ENCODE measurements at regions not wholly inside any gene's neighbourhood (a gene's known extent, or its start where the extent isn't known, plus 50 kb on each side); places are given as distances from the start of the nearest gene placed in this dataset.
A peak's percentile ranks its signal among the peaks of the same experiment; 100 is the strongest.

- Histone ChIP-seq H3K27ac (no peak overlapping the region), H3K36me3 (ENCODE audit: low read depth, missing control alignments) (no peaks in the 10 kb centered on the region), H3K9me3 (no peaks in the 10 kb centered on the region), H3K4me1 (peaks cover 5% of the 10 kb centered on the region), H3K27me3 (no peaks in the 10 kb centered on the region), H3K4me3 (no peak overlapping the region)
- intact Hi-C loops (cut with DNase I; ENCODE audit: low total_unique reads) = no loop called here
- TF ChIP-seq CTCF (IDR thresholded peaks at IDR 0.05) (no peak), POLR2A (IDR thresholded peaks at IDR 0.05) (no peak)
- DNase-seq = peak; percentile 34
- WGBS, 2 donors = 56 to 70% methylated on average over 12 to 13 of the region's 13 CpGs
Observed at GRCh38 chr16:85270374-85270773, 158.1 kb upstream of the CIBAR2 start.

- 91 to 98% methylated on average over 7 of the region's 7 CpGs for WGBS, 2 donors
- no peaks in the 10 kb centered on the region for H3K36me3 ChIP-seq (ENCODE audit: low read depth, missing control alignments)
- H3K4me1 ChIP-seq = peaks cover 13% of the 10 kb centered on the region
- no peak overlapping the region for H3K27ac ChIP-seq
- H3K27me3 ChIP-seq = no peaks in the 10 kb centered on the region
- no peak for TF ChIP-seq POLR2A (IDR thresholded peaks at IDR 0.05)
- no peak for TF ChIP-seq CTCF (IDR thresholded peaks at IDR 0.05)
- H3K9me3 ChIP-seq = no peaks in the 10 kb centered on the region
- intact Hi-C loops (cut with DNase I; ENCODE audit: low total_unique reads) = no loop called here
- DNase-seq = no peak
- no peak overlapping the region for H3K4me3 ChIP-seq
Observed at GRCh38 chr16:85271198-85271597, 158.9 kb upstream of the CIBAR2 start.

GRCh38 chr16:85273293-85273692 is 161.0 kb upstream of the CIBAR2 start:
- WGBS, 2 donors = 91 to 92% methylated on average over 7 of the region's 7 CpGs
- no peak for DNase-seq

GRCh38 chr16:85274501-85274900 is 162.2 kb upstream of the CIBAR2 start:
- no peak overlapping the region for H3K27ac ChIP-seq
- WGBS, 2 donors = 86 to 91% methylated on average over 4 to 7 of the region's 7 CpGs
- H3K9me3 ChIP-seq = no peaks in the 10 kb centered on the region
- no peak for TF ChIP-seq CTCF (IDR thresholded peaks at IDR 0.05)
- TF ChIP-seq POLR2A (IDR thresholded peaks at IDR 0.05) = no peak
- intact Hi-C loops (cut with DNase I; ENCODE audit: low total_unique reads) = no loop called here
- H3K4me1 ChIP-seq = peaks cover 22% of the 10 kb centered on the region
- H3K27me3 ChIP-seq = no peaks in the 10 kb centered on the region
- no peak overlapping the region for H3K4me3 ChIP-seq
- H3K36me3 ChIP-seq (ENCODE audit: low read depth, missing control alignments) = no peaks in the 10 kb centered on the region
- no peak for DNase-seq

More at GRCh38 chr16:85273293-85273692, 161.0 kb upstream of the CIBAR2 start:
- Histone ChIP-seq H3K27me3 (no peaks in the 10 kb centered on the region), H3K36me3 (ENCODE audit: low read depth, missing control alignments) (no peaks in the 10 kb centered on the region), H3K9me3 (no peaks in the 10 kb centered on the region), H3K4me3 (no peak overlapping the region), H3K27ac (no peak overlapping the region), H3K4me1 (peaks cover 13% of the 10 kb centered on the region)
- intact Hi-C loops (cut with DNase I; ENCODE audit: low total_unique reads) = no loop called here
- TF ChIP-seq POLR2A (IDR thresholded peaks at IDR 0.05) = no peak
- TF ChIP-seq CTCF (IDR thresholded peaks at IDR 0.05) = no peak

- WGBS, 2 donors = 60 to 75% methylated on average over 2 to 8 of the region's 8 CpGs
- no peaks in the 10 kb centered on the region for H3K9me3 ChIP-seq
- no peak overlapping the region for H3K4me3 ChIP-seq
- H3K27me3 ChIP-seq = no peaks in the 10 kb centered on the region
- DNase-seq = peak; percentile 33
- TF ChIP-seq CTCF (IDR thresholded peaks at IDR 0.05) (no peak), POLR2A (IDR thresholded peaks at IDR 0.05) (no peak)
- no peaks in the 10 kb centered on the region for H3K36me3 ChIP-seq (ENCODE audit: low read depth, missing control alignments)
- intact Hi-C loops (cut with DNase I; ENCODE audit: low total_unique reads) = no loop called here
- peaks cover 26% of the 10 kb centered on the region for H3K4me1 ChIP-seq
- no peak overlapping the region for H3K27ac ChIP-seq
Observed at GRCh38 chr16:85274924-85275323, 162.7 kb upstream of the CIBAR2 start.
